Caco-2 (cell line): ENCODE measurements at regions not wholly inside any gene's neighbourhood (a gene's known extent, or its start where the extent isn't known, plus 50 kb on each side); places are given as distances from the start of the nearest gene placed in this dataset.

Experiments used
- BruUV-seq: library from RNA; stranded (reverse); fragments of 400-500 nt; replicated peaks from 2 replicates; lab custom pipeline; 2021; lab: Mats Ljungman, UMichigan
- CTCF ChIA-PET: fragments of 300-600 bp; sonication (Branson Sonifier 250); formaldehyde crosslinking; loops from one replicate; lab custom pipeline; 2022; ENCODE audit warnings: antibody characterized with exemption; lab: Charles Lee
- POLR2A ChIA-PET: fragments of 300-600 bp; sonication (Branson Sonifier 250); formaldehyde crosslinking; loops from one replicate; lab custom pipeline; 2022; ENCODE audit warnings: antibody characterized with exemption; lab: Charles Lee
- DNase-seq, 2 experiments: peaks; one replicate each; pipeline versions ENCODE4 v3.0.0 to v3.0.0-alpha.2; 2020 to 2022
- H3K27me3 ChIP-seq: replicated peaks from 2 replicates; pipeline ENCODE4 v1.6.0; 2011; ENCODE audit warnings: low read length; ENCODE audit not compliant: control insufficient read depth, insufficient read depth
- H3K36me3 ChIP-seq: 2 replicates; pipeline ENCODE4 v1.5.1; 2011; ENCODE audit warnings: low read length; ENCODE audit not compliant: control insufficient read depth, insufficient read depth
- H3K4me1 ChIP-seq: fragments of 250-450 bp; sonication (Bioruptor Pico); 2 replicates; pipeline ENCODE4 v1.5.1; 2020; ENCODE audit warnings: mild to moderate bottlenecking
- H3K4me3 ChIP-seq: 2 replicates; pipeline ENCODE4 v1.5.1; 2011; ENCODE audit warnings: low read depth, mild to moderate bottlenecking, control low read depth, low read length
- H3K9me3 ChIP-seq: fragments of 250-450 bp; sonication (Bioruptor Pico); 2 replicates; pipeline ENCODE4 v1.5.1; 2020; ENCODE audit warnings: mild to moderate bottlenecking, moderate library complexity
- H3K27ac Mint-ChIP-seq: one replicate; pipeline ENCODE4 v1.8.0; 2022; ENCODE audit warnings: mixed read lengths; ENCODE audit not compliant: unreplicated experiment
- H3K27me3 Mint-ChIP-seq: one replicate; pipeline ENCODE4 v1.8.0; 2022; ENCODE audit warnings: mixed read lengths; ENCODE audit not compliant: insufficient read depth, unreplicated experiment
- H3K36me3 Mint-ChIP-seq: one replicate; pipeline ENCODE4 v1.8.0; 2022; ENCODE audit warnings: mild to moderate bottlenecking, mixed read lengths; ENCODE audit not compliant: insufficient read depth, unreplicated experiment
- H3K4me1 Mint-ChIP-seq: one replicate; pipeline ENCODE4 v1.8.0; 2022; ENCODE audit warnings: low read depth, mixed read lengths; ENCODE audit not compliant: unreplicated experiment
- H3K4me3 Mint-ChIP-seq: one replicate; pipeline ENCODE4 v1.8.0; 2022; ENCODE audit warnings: mild to moderate bottlenecking, moderate library complexity, mixed read lengths; ENCODE audit not compliant: unreplicated experiment
- H3K9me3 Mint-ChIP-seq: one replicate; pipeline ENCODE4 v1.8.0; 2022; ENCODE audit warnings: mixed read lengths; ENCODE audit not compliant: unreplicated experiment
- CTCF ChIP-seq, 2 experiments: fragments of 200-600 bp in 1 of 2; IDR thresholded peaks; 1 replicate in 1 of 2; 2 replicates in 1 of 2; pipeline versions ENCODE4 v1.5.1 to v1.8.0; 2011 to 2022; ENCODE audit warnings: antibody characterized with exemption in 1 of 2, control low read depth in 1 of 2, inconsistent platforms in 1 of 2, low read depth in 1 of 2, low read length in 1 of 2, mild to moderate bottlenecking in 1 of 2, moderate library complexity in 1 of 2; ENCODE audit not compliant: insufficient read depth in 1 of 2, severe bottlenecking in 1 of 2, unreplicated experiment in 1 of 2
- intact Hi-C: fragments of 100-400 bp; cut with micrococcal nuclease; formaldehyde crosslinking; loops from one replicate; pipeline ENCODE4 v1.10.0; 2022; ENCODE audit not compliant: unreplicated experiment

- Histone ChIP-seq H3K4me3 (no peak overlapping the region), H3K9me3 (no peaks in the 10 kb centered on the region), H3K4me1 (no peaks in the 10 kb centered on the region), H3K27me3 (no peaks in the 10 kb centered on the region), H3K36me3 (no peaks in the 10 kb centered on the region)
- Mint-ChIP-seq H3K4me3 (no peak overlapping the region), H3K27me3 (no peaks in the 10 kb centered on the region), H3K4me1 (peaks cover 13% of the 10 kb centered on the region), H3K36me3 (no peaks in the 10 kb centered on the region), H3K27ac (no peak overlapping the region), H3K9me3 (no peaks in the 10 kb centered on the region)
- CTCF ChIA-PET, result no interaction called here
- DNase-seq, result no peak
- no TSS peak for BruUV-seq
- TF ChIP-seq CTCF (IDR thresholded peaks at IDR 0.05; ENCODE audit: insufficient read depth in 1 of 2, low read depth in 1 of 2, low read length in 1 of 2, severe bottlenecking in 1 of 2, unreplicated experiment in 1 of 2), result no peak
- POLR2A ChIA-PET, result no interaction called here
- intact Hi-C loops, result no loop called here
These were observed 220.4 kb upstream of the MEX3C start for GRCh38 chr18:51417643-51418483.

DNA sequence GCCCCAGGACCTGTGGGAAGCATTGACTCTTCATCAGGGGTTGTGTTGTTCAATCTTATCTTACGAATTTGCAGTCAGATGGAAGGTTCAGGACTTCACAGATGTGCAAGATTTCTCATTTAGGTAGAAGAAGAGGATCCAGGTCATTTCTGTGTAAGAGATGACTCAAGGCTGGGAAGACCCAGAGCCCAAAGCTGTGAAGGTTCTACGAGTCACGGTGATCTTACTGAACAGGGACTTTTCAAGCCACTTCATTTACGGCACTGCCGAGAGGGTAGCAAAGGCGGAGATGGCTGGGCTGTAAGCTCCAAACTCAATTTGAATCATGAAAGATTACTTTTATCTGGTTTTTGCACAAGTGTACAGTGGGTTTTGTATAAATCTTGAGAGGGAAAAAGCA, 228.0 kb upstream of the MEX3C start:
- Histone ChIP-seq H3K36me3 (no peaks in the 10 kb centered on the region), H3K4me1 (peaks cover 32% of the 10 kb centered on the region), H3K4me3 (no peak overlapping the region), H3K27me3 (no peaks in the 10 kb centered on the region), H3K9me3 (no peaks in the 10 kb centered on the region)
- DNase-seq, result no peak
- Mint-ChIP-seq H3K27me3 (no peaks in the 10 kb centered on the region), H3K9me3 (peaks cover 10% of the 10 kb centered on the region), H3K4me1 (peaks cover 32% of the 10 kb centered on the region), H3K36me3 (no peaks in the 10 kb centered on the region), H3K27ac (no peak overlapping the region), H3K4me3 (no peak overlapping the region)
- POLR2A ChIA-PET, result no interaction called here
- no TSS peak for BruUV-seq
- CTCF ChIA-PET, result no interaction called here
- intact Hi-C loops, result no loop called here
- TF ChIP-seq CTCF (IDR thresholded peaks at IDR 0.05; ENCODE audit: insufficient read depth in 1 of 2, low read depth in 1 of 2, low read length in 1 of 2, severe bottlenecking in 1 of 2, unreplicated experiment in 1 of 2), result no peak

DNA sequence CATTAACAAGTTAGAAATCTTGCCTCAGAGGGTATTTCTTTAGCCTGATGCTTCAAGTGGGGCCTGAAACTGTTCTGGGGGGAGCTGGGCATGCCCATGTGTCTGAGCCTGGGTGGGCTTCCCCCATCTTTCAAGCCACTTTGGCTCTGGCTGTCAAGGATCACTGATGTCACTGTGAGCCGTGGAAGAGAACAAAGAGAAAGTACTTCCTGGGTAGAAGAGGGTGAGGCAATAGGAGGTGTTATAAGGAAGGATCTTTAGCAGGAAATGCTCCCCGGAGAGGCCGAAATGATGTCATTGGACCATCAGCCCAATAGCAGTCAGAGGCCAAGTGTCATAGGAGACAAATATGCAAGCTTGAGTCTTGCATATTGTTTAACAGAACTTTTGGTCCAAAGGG, 228.4 kb upstream of the MEX3C start:
- DNase-seq, result no peak
- no TSS peak for BruUV-seq
- Mint-ChIP-seq H3K9me3 (peaks cover 10% of the 10 kb centered on the region), H3K36me3 (no peaks in the 10 kb centered on the region), H3K27me3 (no peaks in the 10 kb centered on the region), H3K4me3 (no peak overlapping the region), H3K27ac (no peak overlapping the region), H3K4me1 (peaks cover 35% of the 10 kb centered on the region)
- intact Hi-C loops, result no loop called here
- Histone ChIP-seq H3K36me3 (no peaks in the 10 kb centered on the region), H3K27me3 (no peaks in the 10 kb centered on the region), H3K4me3 (no peak overlapping the region), H3K9me3 (no peaks in the 10 kb centered on the region), H3K4me1 (peaks cover 33% of the 10 kb centered on the region)
- CTCF ChIA-PET, result no interaction called here
- TF ChIP-seq CTCF (IDR thresholded peaks at IDR 0.05; ENCODE audit: insufficient read depth in 1 of 2, low read depth in 1 of 2, low read length in 1 of 2, severe bottlenecking in 1 of 2, unreplicated experiment in 1 of 2), result no peak
- POLR2A ChIA-PET, result no interaction called here
